ENCODE measurements at regions not wholly inside any gene's neighbourhood (a gene's known extent, or its start where the extent isn't known, plus 50 kb on each side); places are given as distances from the start of the nearest gene placed in this dataset.

DNA sequence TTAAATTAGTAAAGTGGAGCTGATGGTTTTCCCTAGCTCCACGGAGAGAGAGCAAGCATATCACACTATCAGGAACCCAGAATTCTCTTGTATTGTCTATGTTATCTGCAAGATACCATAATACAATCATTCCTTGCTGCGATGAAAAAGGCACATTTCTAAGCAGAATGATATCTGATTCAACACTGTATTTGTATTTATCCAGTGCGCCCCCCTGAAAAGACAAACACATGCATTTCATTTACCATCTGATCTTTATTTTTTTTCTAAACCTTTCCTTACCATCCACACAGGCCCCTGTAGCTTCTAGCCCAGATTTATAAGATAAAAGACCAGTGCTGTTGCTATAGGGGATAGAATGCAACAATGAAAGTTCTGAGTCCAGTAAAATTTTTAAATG lies 420.6 kb downstream of the TDRD15 start:
- TF ChIP-seq SP1 (IDR thresholded peaks at IDR 0.05) (no peak), HDGF (IDR thresholded peaks at IDR 0.05; ENCODE audit: borderline replicate concordance) (no peak), L3MBTL2 (conservative IDR thresholded peaks at IDR 0.05) (no peak), BHLHE40 (IDR thresholded peaks at IDR 0.05; ENCODE audit: borderline replicate concordance) (no peak), TARDBP (IDR thresholded peaks at IDR 0.05) (no peak), FOXM1 (IDR thresholded peaks at IDR 0.05; ENCODE audit: borderline replicate concordance) (no peak), LEF1 (IDR thresholded peaks at IDR 0.05; ENCODE audit: borderline replicate concordance) (no peak)
